PFSK-1 (cell line): ENCODE measurements at regions not wholly inside any gene's neighbourhood (a gene's known extent, or its start where the extent isn't known, plus 50 kb on each side); places are given as distances from the start of the nearest gene placed in this dataset.

Experiments
- POLR2AphosphoS5 ChIP-seq: IDR thresholded peaks from 2 replicates; pipeline ENCODE4 v1.6.1; 2012; ENCODE audit warnings: low read depth, mild to moderate bottlenecking, control low read depth, low read length, moderate library complexity
- REST ChIP-seq, 2 experiments: IDR thresholded peaks; 2 replicates each; pipeline versions ENCODE4 v1.6.1 to v1.8.0; 2011 to 2012; ENCODE audit warnings: low read depth in 2 of 2, low read length in 2 of 2, control low read depth in 1 of 2, inconsistent platforms in 1 of 2, mild to moderate bottlenecking in 1 of 2, moderate library complexity in 1 of 2; ENCODE audit not compliant: insufficient read depth in 1 of 2
- TAF1 ChIP-seq: IDR thresholded peaks from 2 replicates; pipeline ENCODE4 v1.6.1; 2012; ENCODE audit warnings: low read length, control low read depth, borderline replicate concordance; ENCODE audit not compliant: insufficient read depth

- TF ChIP-seq POLR2AphosphoS5 (no peak), TAF1 (no peak), REST (IDR thresholded peaks at IDR 0.05; ENCODE audit: insufficient read depth in 1 of 2, low read depth in 2 of 2, low read length in 2 of 2) (no peak)
Measured at GRCh38 chr4:32258986-32259385, 1538.8 kb downstream of the PCDH7 start.
